ENCODE measurements at regions not wholly inside any gene's neighbourhood (a gene's known extent, or its start where the extent isn't known, plus 50 kb on each side); places are given as distances from the start of the nearest gene placed in this dataset.

DNA sequence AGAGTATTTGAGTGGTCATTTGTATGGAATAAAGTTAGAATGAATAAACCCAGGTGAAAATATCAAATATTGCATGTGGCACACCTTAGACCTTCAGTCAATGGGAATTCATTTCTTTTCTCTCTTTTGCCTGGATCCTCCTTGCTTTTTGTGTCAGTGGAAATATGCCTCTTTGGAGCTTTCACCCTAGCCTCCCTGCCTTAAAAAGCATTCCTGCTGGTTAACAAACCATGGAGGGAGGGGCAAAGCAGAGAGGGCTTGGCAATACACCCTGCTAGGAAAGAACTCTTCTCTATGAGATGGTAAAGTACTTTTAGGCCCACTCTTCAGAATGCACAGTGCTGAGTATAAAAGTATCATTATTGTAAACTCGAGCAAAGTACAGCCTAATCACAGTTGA is 383.7 kb downstream of the DMAC1 start:
- H3K36me3 Mint-ChIP-seq (ENCODE audit: insufficient read depth): no peaks in the 10 kb centered on the region
- H3K4me3 Mint-ChIP-seq (ENCODE audit: low read depth): no peak overlapping the region
- peaks cover 24% of the 10 kb centered on the region for H3K9me3 Mint-ChIP-seq (ENCODE audit: low read depth)
- no peaks in the 10 kb centered on the region for H3K4me1 Mint-ChIP-seq (ENCODE audit: low read depth)
- no peak for TF ChIP-seq CTCF (IDR thresholded peaks at IDR 0.05; ENCODE audit: unreplicated experiment)
- no peak overlapping the region for H3K27ac Mint-ChIP-seq
- peaks cover 2% of the 10 kb centered on the region for H3K27me3 Mint-ChIP-seq
- DNase-seq (ENCODE audit: low spot score, unreplicated experiment): no peak

DNA sequence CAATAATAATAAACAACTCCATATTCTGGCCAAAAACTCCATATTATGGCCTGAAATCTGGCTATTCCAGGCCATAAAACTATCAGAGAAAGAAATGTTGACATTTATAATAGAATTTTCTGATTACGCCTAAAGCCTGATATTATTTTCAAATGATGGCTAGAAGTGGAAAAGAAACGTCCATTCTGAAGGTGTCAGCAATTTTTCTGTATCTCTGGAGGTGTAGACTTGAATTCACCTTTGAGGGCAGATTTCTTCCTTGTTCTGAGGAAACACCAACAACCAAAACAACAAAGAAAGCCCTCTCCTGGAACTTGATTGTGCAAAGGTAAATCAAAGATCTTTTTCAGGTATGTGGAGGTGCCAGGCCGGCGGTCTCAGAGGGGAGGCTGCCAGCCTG is 390.7 kb downstream of the DMAC1 start:
- H3K9me3 Mint-ChIP-seq (ENCODE audit: low read depth): peaks cover 17% of the 10 kb centered on the region
- no peak for DNase-seq (ENCODE audit: low spot score, unreplicated experiment)
- no peak overlapping the region for H3K27ac Mint-ChIP-seq
- TF ChIP-seq CTCF (IDR thresholded peaks at IDR 0.05; ENCODE audit: unreplicated experiment): no peak
- no peaks in the 10 kb centered on the region for H3K36me3 Mint-ChIP-seq (ENCODE audit: insufficient read depth)
- no peak overlapping the region for H3K4me3 Mint-ChIP-seq (ENCODE audit: low read depth)
- H3K4me1 Mint-ChIP-seq (ENCODE audit: low read depth): no peaks in the 10 kb centered on the region
- peaks cover 9% of the 10 kb centered on the region for H3K27me3 Mint-ChIP-seq

GRCh38 chr9:7407246-7407645 is 392.3 kb downstream of the DMAC1 start:
- no peak for DNase-seq (ENCODE audit: low spot score, unreplicated experiment)
- Mint-ChIP-seq H3K36me3 (ENCODE audit: insufficient read depth) (no peaks in the 10 kb centered on the region), H3K4me1 (ENCODE audit: low read depth) (peaks cover 3% of the 10 kb centered on the region), H3K27me3 (peaks cover 13% of the 10 kb centered on the region), H3K9me3 (ENCODE audit: low read depth) (peaks cover 9% of the 10 kb centered on the region), H3K27ac (no peak overlapping the region), H3K4me3 (ENCODE audit: low read depth) (no peak overlapping the region)
- no peak for TF ChIP-seq CTCF (IDR thresholded peaks at IDR 0.05; ENCODE audit: unreplicated experiment)

DNA sequence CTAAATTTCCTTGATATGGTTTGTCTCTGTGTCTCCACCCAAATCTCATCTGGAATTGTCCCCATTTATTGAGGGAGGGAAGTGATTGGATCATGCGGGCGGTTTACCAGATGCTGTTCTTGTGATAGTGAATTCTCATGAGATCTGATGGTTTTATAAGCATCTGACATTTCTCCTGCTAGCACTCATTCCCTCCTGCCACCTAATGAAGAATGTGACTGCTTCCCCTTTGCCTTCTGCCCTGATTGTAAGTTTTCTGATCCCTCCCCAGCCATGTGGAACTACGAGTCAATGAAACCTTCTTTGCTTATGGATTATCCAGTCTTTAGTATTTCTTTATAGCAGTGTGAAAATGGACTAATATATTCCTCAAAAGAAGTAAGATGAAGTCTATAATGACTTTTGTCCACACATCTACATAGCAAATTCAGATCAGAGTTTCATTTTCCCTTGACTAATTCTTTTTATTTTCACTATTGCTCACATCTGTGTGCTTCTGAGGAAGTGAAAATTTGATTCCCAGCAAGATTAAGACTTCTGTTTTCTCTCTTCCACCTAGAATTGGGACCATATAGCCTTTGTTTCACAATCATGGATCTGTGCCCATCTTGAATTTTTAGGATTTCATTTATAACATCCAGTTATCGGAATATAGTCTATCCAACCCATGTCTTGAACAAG is 393.5 kb downstream of the DMAC1 start:
- Mint-ChIP-seq H3K36me3 (ENCODE audit: insufficient read depth) (no peaks in the 10 kb centered on the region), H3K27ac (no peak overlapping the region), H3K4me1 (ENCODE audit: low read depth) (peaks cover 9% of the 10 kb centered on the region), H3K4me3 (ENCODE audit: low read depth) (no peak overlapping the region), H3K9me3 (ENCODE audit: low read depth) (peaks cover 4% of the 10 kb centered on the region), H3K27me3 (peaks cover 13% of the 10 kb centered on the region)
- DNase-seq (ENCODE audit: low spot score, unreplicated experiment): no peak
- TF ChIP-seq CTCF (IDR thresholded peaks at IDR 0.05; ENCODE audit: unreplicated experiment): no peak

- H3K9me3 Mint-ChIP-seq (ENCODE audit: low read depth): peaks cover 4% of the 10 kb centered on the region
- no peak for TF ChIP-seq CTCF (IDR thresholded peaks at IDR 0.05; ENCODE audit: unreplicated experiment)
- no peak for DNase-seq (ENCODE audit: low spot score, unreplicated experiment)
- H3K4me1 Mint-ChIP-seq (ENCODE audit: low read depth): peaks cover 11% of the 10 kb centered on the region
- no peak overlapping the region for H3K4me3 Mint-ChIP-seq (ENCODE audit: low read depth)
- H3K27me3 Mint-ChIP-seq: peaks cover 29% of the 10 kb centered on the region
- no peak overlapping the region for H3K27ac Mint-ChIP-seq
- no peaks in the 10 kb centered on the region for H3K36me3 Mint-ChIP-seq (ENCODE audit: insufficient read depth)
These were observed 395.6 kb downstream of the DMAC1 start for GRCh38 chr9:7403839-7404487.

Measured in progenitor cell of endocrine pancreas (in vitro differentiated cells).